Head of caudate nucleus (tissue), 42 donors: ENCODE measurements at regions not wholly inside any gene's neighbourhood (a gene's known extent, or its start where the extent isn't known, plus 50 kb on each side); places are given as distances from the start of the nearest gene placed in this dataset.
"Not testable (repeated sequence)": the region's sequence is repeated elsewhere in the genome, so short reads cannot be mapped to it uniquely, and the experiment has no call there.

ENCODE experiments used
- DNase-seq, 42 donors: peaks; one replicate each; pipeline versions ENCODE4 v3.0.0 to v3.0.0-alpha.2; 2020 to 2021; ENCODE audit warnings: mixed read lengths in 7 of 42
- intact Hi-C: fragments of 100-400 bp; cut with DNase I; formaldehyde crosslinking; loops from one replicate; pipeline ENCODE4 v1.15.0; 2022

GRCh38 chr2:34533585-34534183, 934.6 kb upstream of the FAM98A start:
- intact Hi-C loops, result no loop called here
- no peak for DNase-seq

- intact Hi-C loops, result no loop called here
- no peak for DNase-seq
Observed at GRCh38 chr2:34529965-34530364, 930.9 kb upstream of the FAM98A start.

GRCh38 chr2:34523958-34524514, 924.9 kb upstream of the FAM98A start:
- DNase-seq, result no peak
- intact Hi-C loops, result no loop called here

GRCh38 chr2:34519659-34520058, 920.6 kb upstream of the FAM98A start:
- intact Hi-C loops, result no loop called here
- DNase-seq, result no peak

GRCh38 chr2:34498561-34498960, 899.5 kb upstream of the FAM98A start:
- intact Hi-C loops, result no loop called here
- no peak for DNase-seq

- DNase-seq, intact Hi-C loops: not testable (repeated sequence)
Observed at GRCh38 chr2:34494192-34494591, 895.1 kb upstream of the FAM98A start.

- intact Hi-C loops, result no loop called here
- no peak for DNase-seq
Observed at GRCh38 chr2:34492561-34493455, 893.7 kb upstream of the FAM98A start.

GRCh38 chr2:34486965-34487364, 887.9 kb upstream of the FAM98A start:
- intact Hi-C loops, result no loop called here
- DNase-seq, result no peak

GRCh38 chr2:34481542-34481941, 882.4 kb upstream of the FAM98A start:
- intact Hi-C loops, result no loop called here
- no peak for DNase-seq

- no peak for DNase-seq
- intact Hi-C loops, result no loop called here
Observed at GRCh38 chr2:34480366-34480765, 881.3 kb upstream of the FAM98A start.

GRCh38 chr2:34475156-34475555, 876.1 kb upstream of the FAM98A start:
- DNase-seq, result no peak
- intact Hi-C loops, result no loop called here

GRCh38 chr2:34474646-34475045, 875.5 kb upstream of the FAM98A start:
- no peak for DNase-seq
- intact Hi-C loops, result no loop called here

GRCh38 chr2:34447097-34447496, 848.0 kb upstream of the FAM98A start:
- intact Hi-C loops, result no loop called here

GRCh38 chr2:34423301-34423700, 824.2 kb upstream of the FAM98A start:
- intact Hi-C loops, result no loop called here
- DNase-seq, result no peak

More at GRCh38 chr2:34447097-34447496, 848.0 kb upstream of the FAM98A start:
- DNase-seq, result no peak

- no peak for DNase-seq
Observed at GRCh38 chr2:34419856-34420255, 820.8 kb upstream of the FAM98A start.

GRCh38 chr2:34416856-34417255, 817.8 kb upstream of the FAM98A start:
- intact Hi-C loops, result no loop called here
- DNase-seq, result no peak

More at GRCh38 chr2:34419856-34420255, 820.8 kb upstream of the FAM98A start:
- intact Hi-C loops, result no loop called here

GRCh38 chr2:34414856-34415255, 815.8 kb upstream of the FAM98A start:
- intact Hi-C loops, result no loop called here
- DNase-seq, result no peak

GRCh38 chr2:34408100-34408499, 809.0 kb upstream of the FAM98A start:
- peak in 8 of 42 donors; percentile 7 to 47 (median 18) for DNase-seq
- intact Hi-C loops, result no loop called here

GRCh38 chr2:34403512-34403911, 804.4 kb upstream of the FAM98A start:
- DNase-seq, result no peak
- intact Hi-C loops, result no loop called here

- DNase-seq, result no peak
Observed at GRCh38 chr2:34402376-34402775, 803.3 kb upstream of the FAM98A start.

More at GRCh38 chr2:34402376-34402775, 803.3 kb upstream of the FAM98A start:
- intact Hi-C loops, result no loop called here
